Esophagus (tissue), 2 donors: ENCODE measurements at regions not wholly inside any gene's neighbourhood (a gene's known extent, or its start where the extent isn't known, plus 50 kb on each side); places are given as distances from the start of the nearest gene placed in this dataset.

Source experiments
- H3K27ac ChIP-seq, 2 donors: one replicate each; pipeline ENCODE4 v1.5.1; 2013; ENCODE audit warnings: low read depth in 2 of 2, mild to moderate bottlenecking in 2 of 2, inconsistent platforms in 1 of 2, low read length in 1 of 2, moderate library complexity in 1 of 2
- H3K27me3 ChIP-seq, 2 donors: one replicate each; pipeline ENCODE4 v1.6.1; 2013; ENCODE audit warnings: low read length in 2 of 2, control low read depth in 1 of 2, mild to moderate bottlenecking in 1 of 2; ENCODE audit not compliant: insufficient read depth in 2 of 2, control insufficient read depth in 1 of 2
- H3K36me3 ChIP-seq, 2 donors: one replicate each; pipeline ENCODE4 v1.6.1; 2013; ENCODE audit warnings: low read length in 1 of 2; ENCODE audit not compliant: control insufficient read depth in 2 of 2, insufficient read depth in 2 of 2
- H3K4me1 ChIP-seq, 2 donors: one replicate each; pipeline ENCODE4 v1.6.1; 2013; ENCODE audit warnings: low read length in 1 of 2; ENCODE audit not compliant: control insufficient read depth in 2 of 2, insufficient read depth in 2 of 2
- H3K4me3 ChIP-seq, 2 donors: one replicate each; pipeline ENCODE4 v1.5.1; 2013; ENCODE audit warnings: low read length in 2 of 2, mild to moderate bottlenecking in 2 of 2, low read depth in 1 of 2, moderate library complexity in 1 of 2
- H3K9me3 ChIP-seq, 2 donors: one replicate each; pipeline ENCODE4 v1.6.1; 2013; ENCODE audit warnings: mild to moderate bottlenecking in 2 of 2, low read depth in 1 of 2, low read length in 1 of 2, moderate library complexity in 1 of 2; ENCODE audit not compliant: control insufficient read depth in 2 of 2, insufficient read depth in 1 of 2
- WGBS, 2 donors: extraction: QIAGEN DNeasy Blood & Tissue Kit; methylation state at CpG; one replicate each; pipeline ENCODE4 v1.1.7; 2013; 5-methylcytosine and 5-hydroxymethylcytosine counted together
- donor health status: healthy with polysubstance abuse.
- donor health status: Bipolar disorder and iron deficiency.

DNA sequence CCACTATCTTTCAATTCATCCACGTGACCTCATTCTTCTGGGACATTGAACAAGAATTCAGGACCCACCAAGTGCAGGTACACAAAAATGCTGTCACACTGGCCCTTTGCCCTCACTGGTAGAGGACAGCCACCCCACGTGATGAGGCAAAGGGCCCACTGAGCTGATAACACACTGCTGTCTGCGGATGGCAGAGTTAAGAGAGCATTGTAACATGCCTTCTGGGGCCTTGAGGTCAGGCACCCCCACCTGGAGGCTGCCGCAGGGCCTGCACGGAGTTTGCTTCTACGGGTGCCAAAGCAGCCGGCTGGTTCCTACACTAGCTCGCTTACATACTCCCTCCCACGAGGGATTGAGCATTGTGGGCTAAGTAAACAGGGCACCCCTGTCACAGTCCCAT is 101.0 kb downstream of the LRIG3 start:
- H3K27ac ChIP-seq, result no peak overlapping the region
- H3K27me3 ChIP-seq, result no peaks in the 10 kb centered on the region
- H3K9me3 ChIP-seq, result no peaks in the 10 kb centered on the region
- 90 to 94% methylated on average over 9 of the region's 9 CpGs for WGBS, 2 donors
- no peaks in the 10 kb centered on the region for H3K36me3 ChIP-seq
- no peak overlapping the region for H3K4me3 ChIP-seq
- no peaks in the 10 kb centered on the region for H3K4me1 ChIP-seq

DNA sequence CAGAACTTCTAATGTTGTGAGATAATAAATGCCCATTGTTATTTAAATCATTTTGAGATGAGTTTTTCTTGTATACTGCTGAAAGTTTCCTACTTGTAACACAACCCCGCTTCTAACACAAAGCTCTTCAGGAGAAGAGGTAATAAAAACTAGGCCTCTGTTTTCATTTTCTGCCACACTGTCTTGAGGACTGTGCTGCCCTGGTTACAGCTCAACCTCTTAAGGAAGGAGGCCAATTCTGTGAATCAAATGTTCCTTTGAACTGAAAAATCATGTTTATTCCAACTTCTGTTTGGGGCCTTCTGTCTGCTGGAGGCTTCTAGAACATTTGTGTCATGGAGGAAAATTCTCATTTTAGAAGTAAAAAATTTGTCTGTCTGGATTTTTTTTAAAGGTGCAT is 100.3 kb downstream of the LRIG3 start:
- no peak overlapping the region for H3K27ac ChIP-seq
- H3K27me3 ChIP-seq, result no peaks in the 10 kb centered on the region
- H3K9me3 ChIP-seq, result no peaks in the 10 kb centered on the region
- H3K4me3 ChIP-seq, result no peak overlapping the region
- H3K36me3 ChIP-seq, result no peaks in the 10 kb centered on the region
- 84 to 85% methylated on average over 1 of the region's 1 CpG for WGBS, 2 donors
- H3K4me1 ChIP-seq, result no peaks in the 10 kb centered on the region
